PFSK-1 (cell line): ENCODE measurements at regions not wholly inside any gene's neighbourhood (a gene's known extent, or its start where the extent isn't known, plus 50 kb on each side); places are given as distances from the start of the nearest gene placed in this dataset.

Experiments
- FOXP2 ChIP-seq: optimal IDR thresholded peaks from 2 replicates; pipeline ENCODE3; 2011; ENCODE audit warnings: borderline replicate concordance, control low read depth, inconsistent platforms; ENCODE audit not compliant: insufficient read depth; ENCODE audit errors: extremely low read length, extremely low read depth
- POLR2AphosphoS5 ChIP-seq: IDR thresholded peaks from 2 replicates; pipeline ENCODE4 v1.6.1; 2012; ENCODE audit warnings: low read depth, mild to moderate bottlenecking, control low read depth, low read length, moderate library complexity
- SIN3A ChIP-seq: IDR thresholded peaks from 2 replicates; pipeline ENCODE4 v1.6.1; 2012; ENCODE audit warnings: mild to moderate bottlenecking, low read length, moderate library complexity, borderline replicate concordance; ENCODE audit not compliant: insufficient read depth
- TAF1 ChIP-seq: IDR thresholded peaks from 2 replicates; pipeline ENCODE4 v1.6.1; 2012; ENCODE audit warnings: low read length, control low read depth, borderline replicate concordance; ENCODE audit not compliant: insufficient read depth
- TF ChIP-seq, protein P1 (sequence below), 2 experiments: IDR thresholded peaks; 2 replicates each; pipeline versions ENCODE4 v1.6.1 to v1.8.0; 2011 to 2012; ENCODE audit warnings: low read depth in 2 of 2, low read length in 2 of 2, control low read depth in 1 of 2, inconsistent platforms in 1 of 2, mild to moderate bottlenecking in 1 of 2, moderate library complexity in 1 of 2; ENCODE audit not compliant: insufficient read depth in 1 of 2

DNA sequence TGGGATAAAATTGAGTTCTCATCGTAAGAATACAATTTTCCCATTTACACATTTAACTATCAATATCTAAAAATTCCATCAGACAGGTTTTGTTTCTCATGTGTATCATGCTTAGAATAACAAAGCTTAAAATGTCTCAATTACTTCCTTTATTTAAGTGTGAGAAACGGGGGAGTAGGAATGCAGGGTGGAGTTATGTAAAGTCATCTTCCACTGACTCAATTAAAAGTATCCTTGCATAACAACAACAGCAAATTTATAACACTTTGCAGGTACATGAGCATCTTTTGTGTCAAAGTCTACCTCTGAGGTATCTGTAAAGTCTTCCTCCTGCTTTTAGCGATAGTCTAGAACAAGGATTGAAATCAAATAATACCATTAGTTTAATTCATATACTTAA, 327.1 kb downstream of the EPHA4 start:
- TF ChIP-seq SIN3A: no peak
- TF ChIP-seq FOXP2: no peak
- TF ChIP-seq, protein P1, sequence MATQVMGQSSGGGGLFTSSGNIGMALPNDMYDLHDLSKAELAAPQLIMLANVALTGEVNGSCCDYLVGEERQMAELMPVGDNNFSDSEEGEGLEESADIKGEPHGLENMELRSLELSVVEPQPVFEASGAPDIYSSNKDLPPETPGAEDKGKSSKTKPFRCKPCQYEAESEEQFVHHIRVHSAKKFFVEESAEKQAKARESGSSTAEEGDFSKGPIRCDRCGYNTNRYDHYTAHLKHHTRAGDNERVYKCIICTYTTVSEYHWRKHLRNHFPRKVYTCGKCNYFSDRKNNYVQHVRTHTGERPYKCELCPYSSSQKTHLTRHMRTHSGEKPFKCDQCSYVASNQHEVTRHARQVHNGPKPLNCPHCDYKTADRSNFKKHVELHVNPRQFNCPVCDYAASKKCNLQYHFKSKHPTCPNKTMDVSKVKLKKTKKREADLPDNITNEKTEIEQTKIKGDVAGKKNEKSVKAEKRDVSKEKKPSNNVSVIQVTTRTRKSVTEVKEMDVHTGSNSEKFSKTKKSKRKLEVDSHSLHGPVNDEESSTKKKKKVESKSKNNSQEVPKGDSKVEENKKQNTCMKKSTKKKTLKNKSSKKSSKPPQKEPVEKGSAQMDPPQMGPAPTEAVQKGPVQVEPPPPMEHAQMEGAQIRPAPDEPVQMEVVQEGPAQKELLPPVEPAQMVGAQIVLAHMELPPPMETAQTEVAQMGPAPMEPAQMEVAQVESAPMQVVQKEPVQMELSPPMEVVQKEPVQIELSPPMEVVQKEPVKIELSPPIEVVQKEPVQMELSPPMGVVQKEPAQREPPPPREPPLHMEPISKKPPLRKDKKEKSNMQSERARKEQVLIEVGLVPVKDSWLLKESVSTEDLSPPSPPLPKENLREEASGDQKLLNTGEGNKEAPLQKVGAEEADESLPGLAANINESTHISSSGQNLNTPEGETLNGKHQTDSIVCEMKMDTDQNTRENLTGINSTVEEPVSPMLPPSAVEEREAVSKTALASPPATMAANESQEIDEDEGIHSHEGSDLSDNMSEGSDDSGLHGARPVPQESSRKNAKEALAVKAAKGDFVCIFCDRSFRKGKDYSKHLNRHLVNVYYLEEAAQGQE (IDR thresholded peaks at IDR 0.05; ENCODE audit: insufficient read depth in 1 of 2, low read depth in 2 of 2, low read length in 2 of 2): no peak
- TF ChIP-seq POLR2AphosphoS5: no peak
- TF ChIP-seq TAF1: no peak

DNA sequence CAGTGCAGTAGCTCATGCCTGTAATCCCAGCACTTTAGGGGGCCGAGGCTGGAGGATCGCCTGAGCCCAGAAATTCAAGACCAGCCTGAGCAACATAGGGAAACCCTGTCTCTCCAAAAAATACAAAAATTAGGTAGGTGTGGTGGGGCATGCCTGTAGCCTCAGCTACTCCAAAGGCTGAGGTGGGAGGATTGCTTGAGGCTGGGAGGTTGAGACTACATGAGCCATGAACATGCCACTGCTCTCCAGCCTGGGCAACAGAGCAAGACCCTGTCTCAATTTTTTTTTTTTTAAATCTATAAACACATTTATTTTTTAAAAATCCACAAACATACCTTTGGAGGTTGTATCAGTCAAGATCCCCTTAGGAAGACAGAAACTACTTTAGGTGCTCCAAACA, 326.3 kb downstream of the EPHA4 start:
- TF ChIP-seq SIN3A (no peak), TAF1 (no peak), POLR2AphosphoS5 (no peak), FOXP2 (no peak)

DNA sequence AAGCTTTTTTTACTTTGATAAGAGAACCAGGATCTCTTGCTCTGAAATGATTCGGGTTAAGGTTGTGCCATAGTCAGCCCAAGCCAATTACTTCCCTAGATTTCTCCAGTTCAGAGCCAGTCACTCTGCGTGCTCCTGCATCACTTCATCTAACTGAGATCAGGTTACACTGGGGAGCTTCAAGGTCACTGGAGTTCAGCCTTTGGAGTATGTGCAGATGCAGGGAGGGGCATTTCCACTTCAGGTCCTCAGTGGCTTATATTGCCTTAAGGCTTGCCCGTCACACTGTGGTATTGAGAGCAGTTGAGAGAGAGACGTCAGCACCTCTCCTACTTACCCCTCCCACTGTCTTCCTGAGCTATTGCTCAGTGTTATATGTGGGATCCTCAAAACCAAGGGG, 317.8 kb downstream of the EPHA4 start:
- TF ChIP-seq, protein P1 (IDR thresholded peaks at IDR 0.05; ENCODE audit: insufficient read depth in 1 of 2, low read depth in 2 of 2, low read length in 2 of 2): no peak
- TF ChIP-seq POLR2AphosphoS5 (no peak), SIN3A (no peak), TAF1 (no peak), FOXP2 (no peak)

DNA sequence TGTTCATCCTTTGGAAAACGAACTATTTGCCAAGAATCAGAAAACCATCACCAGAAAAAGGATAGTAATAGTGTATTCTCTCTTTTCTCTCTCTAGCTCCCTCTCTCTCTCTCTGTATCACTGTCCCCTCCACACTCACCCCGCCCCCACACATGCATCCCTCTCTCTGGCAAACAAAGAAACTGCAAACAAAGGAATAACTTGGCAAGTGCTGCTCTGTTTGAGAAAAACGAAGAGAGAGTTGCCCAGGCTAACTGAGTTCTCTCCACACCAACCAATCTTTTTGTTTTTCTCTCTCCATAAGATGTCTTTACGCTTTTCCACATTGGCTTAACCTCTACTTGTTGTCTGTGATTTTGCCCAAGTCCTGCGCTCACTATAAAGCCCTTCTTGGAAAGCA, 316.2 kb downstream of the EPHA4 start:
- TF ChIP-seq, protein P1 (IDR thresholded peaks at IDR 0.05; ENCODE audit: insufficient read depth in 1 of 2, low read depth in 2 of 2, low read length in 2 of 2): no peak
- TF ChIP-seq FOXP2: no peak
- no peak for TF ChIP-seq POLR2AphosphoS5
- no peak for TF ChIP-seq SIN3A
- no peak for TF ChIP-seq TAF1

DNA sequence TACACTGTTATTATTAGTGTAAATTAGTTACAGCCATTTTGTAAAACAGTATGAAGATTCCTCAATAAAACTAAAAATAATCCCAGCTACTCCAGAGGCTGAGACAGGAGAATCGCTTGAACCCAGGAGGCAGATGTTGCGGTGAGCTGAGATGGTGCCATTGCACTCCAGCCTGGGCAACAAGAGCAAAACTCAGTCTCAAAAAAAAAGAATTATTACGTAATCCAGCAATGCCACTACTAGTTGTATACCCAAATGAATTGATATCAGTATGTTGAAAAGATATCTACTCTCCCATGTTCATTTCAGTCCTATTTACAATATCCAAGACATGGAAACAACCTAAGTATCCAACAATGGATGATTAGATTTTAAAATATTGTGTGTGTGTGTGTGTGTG, 313.6 kb downstream of the EPHA4 start:
- TF ChIP-seq SIN3A: no peak
- no peak for TF ChIP-seq POLR2AphosphoS5
- TF ChIP-seq FOXP2: no peak
- TF ChIP-seq TAF1: no peak
- TF ChIP-seq, protein P1 (IDR thresholded peaks at IDR 0.05; ENCODE audit: insufficient read depth in 1 of 2, low read depth in 2 of 2, low read length in 2 of 2): no peak
